H1 (cell line): ENCODE measurements at regions not wholly inside any gene's neighbourhood (a gene's known extent, or its start where the extent isn't known, plus 50 kb on each side); places are given as distances from the start of the nearest gene placed in this dataset.

Source experiments
- CEBPB ChIP-seq: IDR thresholded peaks from 2 replicates; pipeline ENCODE4 v1.6.1; 2012; ENCODE audit warnings: low read depth, low read length
- CTCF ChIP-seq, 3 experiments: IDR thresholded peaks; 1 replicate in 2 of 3; 2 replicates in 1 of 3; pipeline versions ENCODE4 v1.5.1 to v1.6.1; 2011; ENCODE audit warnings: low read length in 3 of 3, mild to moderate bottlenecking in 3 of 3, inconsistent platforms in 2 of 3, low read depth in 1 of 3, moderate library complexity in 1 of 3; ENCODE audit not compliant: insufficient read depth in 1 of 3; ENCODE audit errors: control extremely low read depth in 1 of 3
- RNF2 ChIP-seq: fragments of 200-900, 300-1000 bp; sonication (generic); IDR thresholded peaks from 2 replicates; pipeline ENCODE4 v1.7.1; 2016; ENCODE audit warnings: borderline replicate concordance, low read depth, mild to moderate bottlenecking, antibody characterized with exemption, low read length; ENCODE audit not compliant: poor library complexity, severe bottlenecking; ENCODE audit errors: missing control alignments
- SP2 ChIP-seq: IDR thresholded peaks from 2 replicates; pipeline ENCODE4 v1.6.1; 2012; ENCODE audit warnings: mild to moderate bottlenecking, low read length, inconsistent platforms
- YY1 ChIP-seq: IDR thresholded peaks from 2 replicates; pipeline ENCODE4 v1.6.1; 2011; ENCODE audit warnings: low read depth, mild to moderate bottlenecking, low read length

GRCh38 chr5:56615361-56616153 lies 199.8 kb upstream of the MAP3K1 start (continued):
- TF ChIP-seq CTCF (IDR thresholded peaks at IDR 0.05; ENCODE audit: control extremely low read depth in 1 of 3, insufficient read depth in 1 of 3, low read depth in 1 of 3, low read length in 3 of 3) = no peak
- no peak for TF ChIP-seq CEBPB
- no peak for TF ChIP-seq SP2
- no peak for TF ChIP-seq RNF2
- no peak for TF ChIP-seq YY1
